Stimulated activated naive B cell treated with anti-CD40 and anti-IgM and Interleukin-4, amounts not matched to agents 10 μg/mL and 1 μg/mL and 100 μg/mL, for 72 hours (primary cell): ENCODE measurements at regions not wholly inside any gene's neighbourhood (a gene's known extent, or its start where the extent isn't known, plus 50 kb on each side); places are given as distances from the start of the nearest gene placed in this dataset.

Source experiments
- ATAC-seq, 2 donors: fragments of 150-1000 bp; cut with Tn5 transposase; replicated peaks; 2 replicates each; pipeline ENCODE4 v1.10.0; 2021; ENCODE audit warnings: moderate library complexity in 1 of 2
- DNase-seq: peaks from one replicate; pipeline ENCODE4 v3.0.0; 2021
- H3K27ac Mint-ChIP-seq: one replicate; pipeline ENCODE4 v1.8.0; 2022; ENCODE audit warnings: mild to moderate bottlenecking, mixed read lengths
- H3K27me3 Mint-ChIP-seq, 2 donors: one replicate each; pipeline ENCODE4 v1.8.0; 2022; ENCODE audit warnings: mixed read lengths in 2 of 2
- H3K36me3 Mint-ChIP-seq, 2 donors: one replicate each; pipeline ENCODE4 v1.8.0; 2022; ENCODE audit warnings: mixed read lengths in 2 of 2, mild to moderate bottlenecking in 1 of 2
- H3K4me1 Mint-ChIP-seq, 2 donors: one replicate each; pipeline ENCODE4 v1.8.0; 2022; ENCODE audit warnings: mixed read lengths in 2 of 2, mild to moderate bottlenecking in 1 of 2
- H3K4me3 Mint-ChIP-seq, 2 donors: one replicate each; pipeline ENCODE4 v1.8.0; 2022; ENCODE audit warnings: mild to moderate bottlenecking in 2 of 2, mixed read lengths in 2 of 2, moderate library complexity in 1 of 2
- H3K9me3 Mint-ChIP-seq, 2 donors: one replicate each; pipeline ENCODE4 v1.8.0; 2022; ENCODE audit warnings: mixed read lengths in 2 of 2, mild to moderate bottlenecking in 1 of 2

GRCh38 chr1:65049941-65050713 is 83.8 kb upstream of the JAK1 start:
- no peaks in the 10 kb centered on the region for H3K9me3 Mint-ChIP-seq
- H3K36me3 Mint-ChIP-seq = peaks cover 0 to 6% of the 10 kb centered on the region in 2 donors
- H3K4me3 Mint-ChIP-seq = no peak overlapping the region
- ATAC-seq (no peak), DNase-seq (no peak)
- H3K27me3 Mint-ChIP-seq = no peaks in the 10 kb centered on the region
- no peak overlapping the region for H3K27ac Mint-ChIP-seq
- peaks cover 8 to 9% of the 10 kb centered on the region in 2 donors for H3K4me1 Mint-ChIP-seq

GRCh38 chr1:65050735-65051134 is 84.4 kb upstream of the JAK1 start:
- H3K4me1 Mint-ChIP-seq = peaks cover 8 to 9% of the 10 kb centered on the region in 2 donors
- no peaks in the 10 kb centered on the region for H3K27me3 Mint-ChIP-seq
- H3K9me3 Mint-ChIP-seq = no peaks in the 10 kb centered on the region
- no peak overlapping the region for H3K27ac Mint-ChIP-seq
- H3K4me3 Mint-ChIP-seq = no peak overlapping the region
- ATAC-seq = no peak
- no peak for DNase-seq
- H3K36me3 Mint-ChIP-seq = peaks cover 0 to 7% of the 10 kb centered on the region in 2 donors

GRCh38 chr1:65054481-65054880 is 88.1 kb upstream of the JAK1 start:
- Mint-ChIP-seq H3K4me1 (peaks cover 12 to 13% of the 10 kb centered on the region in 2 donors), H3K36me3 (peaks cover 0 to 14% of the 10 kb centered on the region in 2 donors), H3K9me3 (no peaks in the 10 kb centered on the region), H3K4me3 (no peak overlapping the region), H3K27me3 (no peaks in the 10 kb centered on the region), H3K27ac (no peak overlapping the region)
- ATAC-seq (no peak), DNase-seq (no peak)

GRCh38 chr1:65055747-65056146 is 89.4 kb upstream of the JAK1 start:
- Mint-ChIP-seq H3K27ac (no peak overlapping the region), H3K27me3 (no peaks in the 10 kb centered on the region), H3K4me1 (peaks cover 7 to 12% of the 10 kb centered on the region in 2 donors), H3K9me3 (no peaks in the 10 kb centered on the region), H3K36me3 (peaks cover 0 to 12% of the 10 kb centered on the region in 2 donors), H3K4me3 (no peak overlapping the region)
- no peak for ATAC-seq
- DNase-seq = no peak

DNA sequence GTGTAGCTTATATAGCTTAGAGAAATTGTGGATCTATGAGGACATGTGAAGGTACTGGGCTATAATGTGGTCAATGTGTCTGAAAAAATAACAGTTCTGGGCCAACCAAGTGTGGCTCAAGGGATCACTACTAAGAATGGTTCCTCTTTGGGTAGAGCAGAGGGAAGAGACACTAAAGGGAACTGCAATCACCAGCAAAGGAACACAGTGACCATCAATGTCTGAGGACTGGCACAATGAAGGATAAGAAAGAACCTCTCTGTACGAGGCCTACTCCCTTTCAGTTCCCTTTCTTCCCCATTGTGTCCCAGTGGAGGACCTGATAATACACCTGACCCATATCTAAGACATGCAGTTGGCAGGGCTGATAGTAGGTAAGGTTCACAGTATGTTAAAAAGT is 89.9 kb upstream of the JAK1 start:
- no peak for DNase-seq
- Mint-ChIP-seq H3K27ac (peak overlapping the region; percentile 26), H3K27me3 (no peaks in the 10 kb centered on the region), H3K36me3 (peaks cover 0 to 12% of the 10 kb centered on the region in 2 donors), H3K9me3 (no peaks in the 10 kb centered on the region), H3K4me1 (peaks cover 7 to 12% of the 10 kb centered on the region in 2 donors), H3K4me3 (no peak overlapping the region)
- ATAC-seq = peak; percentile 48 to 64

DNA sequence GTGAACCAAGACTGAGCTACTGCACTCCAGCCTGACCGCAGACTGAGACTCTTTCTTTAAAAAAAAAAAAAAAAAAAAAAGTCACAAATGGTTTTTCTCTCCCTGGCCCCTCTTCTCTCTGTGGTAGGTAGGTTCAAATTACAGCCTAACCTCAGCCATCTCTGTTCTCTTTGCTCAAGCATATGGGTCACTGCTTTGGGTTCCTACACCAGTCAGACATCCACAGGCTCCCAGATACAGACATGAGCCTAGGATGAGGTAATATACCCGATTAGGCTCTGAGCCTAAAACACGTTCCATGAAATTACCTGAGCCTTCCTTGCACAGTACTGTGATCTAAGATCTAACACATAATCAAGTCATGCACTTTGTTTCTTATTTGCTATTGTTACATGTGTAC is 90.5 kb upstream of the JAK1 start:
- H3K27me3 Mint-ChIP-seq = no peaks in the 10 kb centered on the region
- H3K36me3 Mint-ChIP-seq = peaks cover 0 to 12% of the 10 kb centered on the region in 2 donors
- peaks cover 7 to 12% of the 10 kb centered on the region in 2 donors for H3K4me1 Mint-ChIP-seq
- ATAC-seq (no peak), DNase-seq (no peak)
- H3K4me3 Mint-ChIP-seq = no peak overlapping the region
- H3K27ac Mint-ChIP-seq = peak overlapping the region; percentile 4
- no peaks in the 10 kb centered on the region for H3K9me3 Mint-ChIP-seq

GRCh38 chr1:65059930-65060538 is 88.0 kb upstream of the AK4 start:
- Mint-ChIP-seq H3K27ac (no peak overlapping the region), H3K36me3 (peaks cover 0 to 11% of the 10 kb centered on the region in 2 donors), H3K4me1 (peaks cover 18 to 35% of the 10 kb centered on the region in 2 donors), H3K4me3 (no peak overlapping the region), H3K9me3 (no peaks in the 10 kb centered on the region), H3K27me3 (no peaks in the 10 kb centered on the region)
- no peak for DNase-seq
- ATAC-seq = no peak

- ATAC-seq = no peak
- no peak for DNase-seq
- H3K9me3 Mint-ChIP-seq = no peaks in the 10 kb centered on the region
- H3K4me3 Mint-ChIP-seq = no peak overlapping the region
- H3K36me3 Mint-ChIP-seq = peaks cover under 1 to 1% of the 10 kb centered on the region in 2 donors
- H3K27me3 Mint-ChIP-seq = no peaks in the 10 kb centered on the region
- H3K4me1 Mint-ChIP-seq = peaks cover 24 to 51% of the 10 kb centered on the region in 2 donors
- H3K27ac Mint-ChIP-seq = no peak overlapping the region
Observed at GRCh38 chr1:65062339-65062738, 85.7 kb upstream of the AK4 start.

GRCh38 chr1:65063025-65063424 is 85.0 kb upstream of the AK4 start:
- no peak for ATAC-seq
- Mint-ChIP-seq H3K4me3 (no peak overlapping the region), H3K27me3 (no peaks in the 10 kb centered on the region), H3K9me3 (no peaks in the 10 kb centered on the region), H3K27ac (no peak overlapping the region), H3K4me1 (peaks cover 24 to 51% of the 10 kb centered on the region in 2 donors), H3K36me3 (peaks cover 1 to 4% of the 10 kb centered on the region in 2 donors)
- no peak for DNase-seq

- Mint-ChIP-seq H3K27ac (no peak overlapping the region), H3K9me3 (no peaks in the 10 kb centered on the region), H3K4me3 (no peak overlapping the region), H3K4me1 (peaks cover 25 to 51% of the 10 kb centered on the region in 2 donors), H3K36me3 (peaks cover 1 to 4% of the 10 kb centered on the region in 2 donors), H3K27me3 (no peaks in the 10 kb centered on the region)
- DNase-seq = no peak
- ATAC-seq = no peak
Observed at GRCh38 chr1:65064981-65065380, 83.0 kb upstream of the AK4 start.

- Mint-ChIP-seq H3K4me1 (peaks cover 25 to 48% of the 10 kb centered on the region in 2 donors), H3K9me3 (no peaks in the 10 kb centered on the region), H3K36me3 (peaks cover 1 to 4% of the 10 kb centered on the region in 2 donors)
Observed at GRCh38 chr1:65065524-65066418, 82.2 kb upstream of the AK4 start.

GRCh38 chr1:65066419-65066765 is 81.6 kb upstream of the AK4 start:
- Mint-ChIP-seq H3K27ac (peak overlapping the region; percentile 92), H3K9me3 (no peaks in the 10 kb centered on the region), H3K4me1 (peaks cover 25 to 48% of the 10 kb centered on the region in 2 donors), H3K27me3 (no peaks in the 10 kb centered on the region), H3K36me3 (peaks cover 1 to 4% of the 10 kb centered on the region in 2 donors), H3K4me3 (peak overlapping the region; percentile 94 to 99)
- ATAC-seq = no peak
- DNase-seq = no peak

More at GRCh38 chr1:65065524-65066418, 82.2 kb upstream of the AK4 start:
- H3K27ac Mint-ChIP-seq = peak overlapping the region; percentile 92
- no peaks in the 10 kb centered on the region for H3K27me3 Mint-ChIP-seq
- ATAC-seq (no peak), DNase-seq (no peak)
- H3K4me3 Mint-ChIP-seq = peak overlapping the region; percentile 94 to 99

DNA sequence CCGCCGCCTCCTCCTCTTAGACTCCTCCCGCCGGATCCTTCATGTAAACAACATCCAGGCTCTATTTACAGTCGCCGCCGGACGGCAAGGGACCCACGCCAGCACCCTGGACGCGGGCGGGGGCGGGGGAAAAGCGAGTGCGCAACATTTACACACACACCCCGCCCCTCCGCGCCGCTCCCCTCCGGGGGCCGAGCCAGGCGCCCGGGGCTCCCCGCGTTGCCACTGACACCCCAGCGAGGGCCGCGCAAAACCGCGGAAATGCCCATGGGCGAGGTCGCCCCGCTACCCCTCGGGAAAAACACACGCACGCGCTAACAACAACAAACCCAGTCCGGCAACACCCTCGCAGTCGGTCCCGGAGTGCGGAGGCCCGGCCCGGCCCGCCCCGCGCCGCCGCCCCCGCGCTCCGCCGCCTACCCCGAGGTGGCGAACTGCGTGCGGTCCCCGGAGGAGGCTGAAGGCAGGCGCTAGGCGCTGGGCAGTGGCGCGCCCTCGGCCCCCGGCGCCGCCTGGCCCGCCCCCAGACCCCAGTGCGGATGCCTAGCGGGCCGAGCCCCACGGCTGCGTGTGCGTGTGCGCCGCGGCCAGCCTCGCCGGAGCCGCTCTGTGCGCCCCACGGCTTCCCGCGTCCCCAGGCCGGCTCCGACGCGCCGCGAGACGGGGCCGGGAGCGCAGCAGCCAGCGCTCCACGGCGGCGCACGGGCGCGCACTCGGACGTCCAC is 81.1 kb upstream of the AK4 start:
- peaks cover 25 to 48% of the 10 kb centered on the region in 2 donors for H3K4me1 Mint-ChIP-seq
- no peaks in the 10 kb centered on the region for H3K9me3 Mint-ChIP-seq

More for the DNA sequence above, 81.1 kb upstream of the AK4 start:
- Mint-ChIP-seq H3K27ac (peak overlapping the region; percentile 92), H3K27me3 (no peaks in the 10 kb centered on the region), H3K4me3 (peak overlapping the region; percentile 94 to 99), H3K36me3 (peaks cover 1 to 4% of the 10 kb centered on the region in 2 donors)
- ATAC-seq (peak; percentile 75 to 76), DNase-seq (peak; percentile 58)
